Right forelimb (tissue), 1 donor: ENCODE measurements at regions not wholly inside any gene's neighbourhood (a gene's known extent, or its start where the extent isn't known, plus 50 kb on each side); places are given as distances from the start of the nearest gene placed in this dataset.
"Not testable (repeated sequence)": the region's sequence is repeated elsewhere in the genome, so short reads cannot be mapped to it uniquely, and the experiment has no call there.

Experiments
- DNase-seq: peaks from one replicate; pipeline ENCODE4 v3.0.0-alpha.2; 2018

- DNase-seq, result no peak
Observed at GRCh38 chr2:207332480-207333212, 166.9 kb upstream of the KLF7 start.

DNA sequence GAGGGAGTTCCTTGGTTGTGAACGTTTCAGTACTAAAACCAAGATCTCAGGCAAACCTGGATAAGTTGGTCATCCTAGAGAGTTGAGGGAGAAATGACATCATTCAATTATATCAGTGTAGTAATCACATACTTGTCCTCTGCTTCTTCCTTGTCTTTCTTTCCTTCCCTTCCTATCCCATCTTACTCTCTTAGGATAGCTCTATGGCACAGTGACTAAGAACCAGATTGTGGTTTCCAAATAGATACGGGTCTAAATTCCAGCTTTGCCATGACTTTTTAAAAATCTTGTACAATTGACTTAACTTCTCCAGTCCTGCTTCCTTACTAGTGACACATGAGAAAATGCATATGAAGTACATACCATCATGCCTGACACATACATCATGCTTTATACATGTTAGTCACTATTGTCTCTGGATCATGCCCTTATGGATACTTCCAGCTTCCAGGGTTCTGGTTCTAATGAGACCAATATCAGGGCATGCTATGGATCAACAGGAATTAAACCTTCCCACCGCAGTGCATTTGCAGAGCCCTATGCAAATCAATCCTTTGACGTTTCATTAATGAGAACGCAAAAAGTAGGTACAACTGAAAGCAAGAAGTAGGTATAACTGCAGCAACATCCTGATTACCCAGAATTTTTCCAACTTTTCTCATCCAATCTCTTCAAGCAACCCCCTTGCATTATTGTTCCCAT, 168.0 kb upstream of the KLF7 start:
- DNase-seq, result no peak

GRCh38 chr2:207334301-207334623, 168.5 kb upstream of the KLF7 start:
- no peak for DNase-seq

- DNase-seq, result peak; percentile 79
Observed at GRCh38 chr2:207334624-207335371, 169.1 kb upstream of the KLF7 start.

DNA sequence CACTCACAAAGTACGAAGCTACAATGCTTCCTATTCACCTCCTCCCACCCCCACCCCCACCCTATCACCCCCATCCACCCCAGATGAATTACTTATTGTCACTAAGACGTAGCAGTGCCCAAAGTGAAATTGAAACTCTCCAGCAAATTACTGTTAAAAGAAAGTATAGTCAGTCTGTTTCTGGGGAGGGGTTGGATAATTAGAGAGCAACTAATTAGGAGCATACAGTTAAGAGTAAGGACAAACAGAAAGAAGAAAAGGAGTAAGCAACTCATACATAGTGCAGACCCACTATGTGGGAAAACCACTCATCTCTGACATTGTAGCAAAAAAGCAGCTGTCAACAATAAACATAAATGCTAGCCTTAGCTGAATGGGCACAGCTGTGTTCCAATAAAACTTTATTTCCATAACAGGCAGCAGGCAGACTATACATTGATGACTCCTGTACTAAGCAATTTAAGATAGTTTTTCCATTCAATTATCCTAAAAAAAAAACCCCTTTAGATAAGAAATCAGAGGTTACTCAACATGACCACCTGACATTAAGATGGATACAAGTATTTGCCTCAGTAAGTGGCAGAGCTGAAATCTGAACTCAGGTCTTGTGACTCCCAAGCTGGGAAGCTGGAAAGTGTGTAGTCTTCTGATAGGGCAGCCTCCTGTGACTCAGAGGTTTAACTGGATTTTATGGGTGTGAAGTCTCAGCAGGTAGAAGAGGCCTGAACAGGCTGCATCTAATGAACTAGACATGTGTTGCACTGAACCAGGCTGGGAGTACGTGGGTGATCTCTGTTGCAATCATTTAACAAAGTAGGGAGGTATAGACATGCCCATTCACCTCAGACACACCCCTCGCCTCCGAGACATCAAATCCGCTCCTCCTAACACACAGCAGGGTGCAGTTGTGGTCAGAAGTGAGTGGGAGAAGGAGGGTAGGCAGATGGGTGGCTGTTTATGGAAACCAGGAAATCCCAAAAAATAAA, 171.8 kb upstream of the KLF7 start:
- DNase-seq, result no peak

GRCh38 chr2:207338220-207338607, 172.5 kb upstream of the KLF7 start:
- DNase-seq, result no peak

- DNase-seq, result no peak
Observed at GRCh38 chr2:207338610-207339009, 172.9 kb upstream of the KLF7 start.

GRCh38 chr2:207341112-207341750, 175.5 kb upstream of the KLF7 start:
- no peak for DNase-seq

- no peak for DNase-seq
Observed at GRCh38 chr2:207341804-207342203, 176.1 kb upstream of the KLF7 start.

DNA sequence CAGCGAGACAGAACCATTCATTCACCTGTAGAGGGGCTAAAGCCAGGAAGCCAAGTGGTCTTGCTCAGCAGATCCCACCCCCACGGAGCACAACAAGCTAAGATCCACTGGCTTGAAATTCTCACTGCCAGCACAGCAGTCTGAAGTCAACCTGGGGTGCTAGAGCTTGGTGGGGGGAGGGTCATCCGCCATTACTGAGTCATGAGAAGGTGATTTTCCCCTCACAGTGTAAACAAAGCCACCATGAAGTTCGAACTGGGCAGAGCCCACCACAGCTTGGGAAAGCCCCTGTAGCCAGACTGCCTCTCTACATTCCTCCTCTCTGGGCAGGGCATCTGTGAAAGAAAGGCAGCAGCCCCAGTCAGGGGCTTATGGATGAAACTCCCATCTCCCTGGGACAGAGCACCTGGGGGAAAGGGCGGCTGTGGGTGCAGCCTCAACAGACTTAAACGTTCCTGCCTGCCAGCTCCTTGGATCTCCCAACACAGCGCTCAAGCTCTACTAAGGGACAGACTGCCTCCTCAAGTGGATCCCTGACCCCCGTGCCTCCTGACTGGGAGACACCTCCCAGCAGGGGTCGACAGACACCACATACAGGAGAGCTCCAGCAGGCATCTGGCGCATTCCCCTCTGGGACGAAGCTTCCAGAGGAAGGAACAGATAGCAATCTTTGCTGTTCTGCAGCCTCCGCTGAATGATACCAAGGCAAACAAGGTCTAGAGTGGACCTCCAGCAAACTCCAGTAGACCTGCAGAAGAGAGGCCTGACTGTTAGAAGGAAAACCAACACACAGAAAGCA, 179.0 kb upstream of the KLF7 start:
- DNase-seq, result not testable (repeated sequence)

DNA sequence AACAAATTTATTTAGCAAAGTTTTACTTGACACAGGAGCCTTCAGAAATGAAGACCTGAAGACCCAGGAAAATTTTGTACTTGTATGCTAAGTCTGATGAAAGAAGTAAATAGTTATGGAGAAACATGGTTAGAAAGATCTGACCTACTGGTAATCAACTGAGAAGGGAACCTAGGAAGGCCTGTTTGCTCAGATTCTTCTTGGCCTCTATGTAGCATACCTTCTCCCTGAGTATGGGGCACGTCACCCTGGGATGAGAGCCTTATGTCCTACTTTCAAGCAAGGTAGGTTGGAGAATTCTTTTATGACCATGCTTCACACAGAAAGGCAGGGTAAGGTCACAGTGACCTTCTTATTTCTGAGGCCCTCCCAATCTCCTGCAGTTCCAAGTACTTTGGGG, 178.6 kb upstream of the CREB1 start:
- no peak for DNase-seq

DNA sequence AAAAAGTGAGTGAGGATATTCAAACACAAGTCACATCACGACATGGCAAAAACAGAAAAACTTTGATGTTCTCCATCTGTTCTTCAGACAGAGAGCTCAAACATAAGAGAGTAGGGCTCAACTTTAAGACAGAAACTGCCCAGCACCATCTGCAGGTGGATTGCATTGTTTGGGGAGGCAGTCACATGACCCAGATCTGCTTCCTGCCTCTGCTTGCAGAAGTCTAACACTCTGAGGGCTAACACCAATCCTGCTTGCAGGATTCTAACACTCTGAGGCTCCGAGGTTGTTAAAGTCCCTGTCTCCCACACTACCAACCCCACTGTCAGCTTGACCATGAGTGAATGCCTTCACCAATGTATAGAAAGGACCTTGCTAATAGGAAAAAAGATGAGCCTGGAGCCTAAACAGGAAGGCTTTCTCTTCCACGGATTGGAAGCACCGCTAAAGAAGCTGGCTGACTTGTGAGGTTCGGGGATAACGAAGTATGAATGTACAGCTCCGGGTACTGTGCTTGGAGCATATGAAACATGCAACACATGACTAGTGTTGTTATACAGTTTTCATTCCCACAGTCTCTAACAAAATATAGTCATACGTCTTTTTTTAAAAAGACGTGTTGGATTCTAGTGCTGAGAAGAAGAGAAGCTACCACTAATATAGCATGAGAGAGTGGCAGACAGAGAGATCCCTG, 176.6 kb upstream of the CREB1 start:
- DNase-seq, result no peak

GRCh38 chr2:207353836-207354235, 175.9 kb upstream of the CREB1 start:
- no peak for DNase-seq

- no peak for DNase-seq
Observed at GRCh38 chr2:207354462-207354861, 175.3 kb upstream of the CREB1 start.

GRCh38 chr2:207356567-207356966, 173.2 kb upstream of the CREB1 start:
- DNase-seq, result no peak

DNA sequence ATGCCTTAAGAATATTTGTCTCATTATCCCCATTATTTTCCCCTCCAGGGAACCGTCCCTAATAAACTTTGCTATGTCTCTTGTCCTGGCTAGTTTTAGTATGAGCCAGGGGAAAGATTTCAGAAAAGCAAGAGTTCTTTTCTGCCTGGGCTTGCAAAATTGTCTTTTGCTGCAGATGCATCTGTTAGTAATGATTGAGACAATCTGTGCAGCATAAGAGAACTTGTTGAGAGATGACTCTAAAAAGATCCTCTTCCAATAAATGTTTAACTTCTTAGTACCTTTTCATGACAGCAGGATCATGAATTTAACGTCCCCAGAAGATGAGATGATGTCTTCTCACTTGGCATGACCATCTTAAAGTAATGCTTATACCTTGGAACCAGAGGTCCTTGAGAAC, 172.5 kb upstream of the CREB1 start:
- no peak for DNase-seq

- DNase-seq, result no peak
Observed at GRCh38 chr2:207362716-207363115, 167.0 kb upstream of the CREB1 start.

DNA sequence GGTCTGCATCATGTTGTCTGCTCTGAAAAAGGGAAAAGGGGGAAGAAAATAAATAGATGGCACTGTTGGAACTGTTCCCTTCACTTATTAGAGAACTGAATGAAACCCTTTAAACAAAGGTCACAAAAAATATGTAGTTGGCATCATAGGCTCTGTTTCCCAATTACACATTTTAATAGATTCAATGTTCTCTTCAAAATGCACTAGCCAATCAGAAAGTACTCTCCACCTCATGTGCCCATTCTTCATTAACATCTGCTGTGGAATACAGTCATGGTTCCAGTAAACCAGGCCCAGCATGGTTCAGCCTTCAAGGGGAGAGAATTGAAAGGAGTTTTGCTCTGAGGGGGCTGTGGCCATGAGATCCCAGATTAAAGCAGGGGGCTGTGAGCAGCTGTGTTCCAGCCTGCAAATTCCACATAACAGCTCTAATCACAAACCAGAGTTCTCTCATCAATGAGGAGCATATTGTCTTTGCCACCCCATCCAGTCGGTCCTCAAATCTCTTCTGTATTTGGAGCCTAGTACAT, 165.9 kb upstream of the CREB1 start:
- DNase-seq, result no peak

DNA sequence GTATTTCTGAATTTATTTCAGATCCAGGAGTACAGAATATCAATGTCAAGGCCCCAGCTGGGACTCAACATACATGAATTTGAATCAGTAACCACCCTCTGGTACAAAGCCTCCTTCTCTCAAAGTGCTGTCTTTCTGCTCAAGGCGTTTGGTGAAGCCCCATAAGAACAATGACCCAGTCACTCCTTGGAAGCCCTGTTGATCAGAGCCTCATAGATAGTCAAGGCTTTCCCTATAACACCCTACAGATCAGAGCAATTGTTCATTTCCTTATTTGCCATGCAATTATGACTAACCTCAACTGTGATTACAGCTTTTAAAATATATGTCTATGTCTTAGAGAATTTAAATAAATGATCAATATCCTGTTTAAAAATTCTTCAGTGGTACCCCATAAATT, 159.1 kb upstream of the CREB1 start:
- no peak for DNase-seq

DNA sequence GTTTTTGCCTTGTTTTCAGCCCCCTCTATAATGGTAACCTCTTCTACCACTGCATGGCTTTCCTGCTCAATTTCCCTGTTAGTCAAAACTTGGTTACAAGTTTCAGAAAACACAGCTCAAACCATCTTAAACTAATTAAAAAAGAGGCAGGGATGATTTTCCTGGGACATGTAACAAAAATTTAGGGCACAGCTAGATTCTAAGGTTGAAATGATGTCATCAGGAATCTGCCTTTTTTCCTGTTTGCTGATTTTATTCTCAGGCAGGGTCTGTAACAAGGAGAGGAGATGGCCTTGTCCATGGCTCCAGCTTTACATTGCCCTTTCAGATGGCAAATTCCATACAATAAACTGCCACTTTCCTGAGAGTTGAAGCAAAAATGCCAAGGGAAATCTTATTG, 157.9 kb upstream of the CREB1 start:
- DNase-seq, result no peak

GRCh38 chr2:207372483-207372882, 157.3 kb upstream of the CREB1 start:
- DNase-seq, result no peak
